HCEC 1CT (cell line): ENCODE measurements at regions not wholly inside any gene's neighbourhood (a gene's known extent, or its start where the extent isn't known, plus 50 kb on each side); places are given as distances from the start of the nearest gene placed in this dataset.
A peak's percentile ranks its signal among the peaks of the same experiment; 100 is the strongest.

Source experiments
- DNase-seq: peaks from one replicate; pipeline ENCODE4 v3.0.0-alpha.2; 2017

DNA sequence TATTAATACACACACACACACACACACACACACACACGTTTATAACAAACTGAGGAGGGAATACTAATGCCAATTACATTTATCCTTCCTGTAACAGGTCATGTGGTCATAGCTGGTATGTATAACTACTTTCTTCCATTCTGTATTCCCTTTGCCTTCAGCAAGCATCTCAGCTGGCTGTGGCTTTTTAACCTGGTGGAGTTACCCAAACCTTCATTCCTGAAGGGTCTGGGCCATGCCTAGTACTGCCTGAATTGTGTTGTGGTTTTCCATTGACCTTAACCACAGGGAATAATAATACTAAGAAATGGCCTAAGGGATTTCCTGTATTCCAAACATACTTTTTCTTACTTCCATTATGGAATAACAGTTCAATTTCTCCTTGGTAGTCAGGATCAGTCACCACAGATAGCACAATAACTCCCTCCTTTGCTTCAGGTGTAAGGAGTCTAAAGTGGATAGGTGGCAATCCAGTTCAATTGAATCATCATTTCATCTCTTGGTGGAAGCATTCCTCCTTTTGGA lies 222.2 kb upstream of the MEF2C start:
- no peak for DNase-seq

DNA sequence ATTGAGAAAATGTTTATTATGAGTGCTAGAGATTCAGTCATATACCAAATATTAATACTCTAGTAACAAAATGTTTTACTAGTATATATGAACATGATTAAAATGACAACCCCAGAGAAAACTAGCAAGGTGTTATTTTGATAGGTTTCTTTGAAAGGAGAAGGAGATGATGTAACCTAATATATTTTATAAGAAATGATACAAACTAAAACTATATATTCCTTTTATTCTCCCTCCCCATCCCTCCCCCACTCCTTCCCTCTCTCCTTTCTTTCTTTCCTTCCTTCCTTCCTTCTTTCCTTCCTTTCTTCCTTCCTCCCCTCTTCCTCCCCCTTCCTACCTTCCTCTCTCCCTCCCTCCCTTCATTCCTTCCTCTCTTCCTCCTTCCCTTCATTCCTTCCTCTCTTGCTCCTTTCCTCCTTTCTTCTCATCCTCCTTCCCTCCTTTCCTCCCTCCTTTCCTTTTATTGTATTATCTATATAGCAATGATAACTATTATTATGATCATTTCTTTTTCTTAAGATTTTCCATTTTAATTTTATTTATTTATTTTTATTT lies 215.3 kb upstream of the MEF2C start:
- no peak for DNase-seq

DNA sequence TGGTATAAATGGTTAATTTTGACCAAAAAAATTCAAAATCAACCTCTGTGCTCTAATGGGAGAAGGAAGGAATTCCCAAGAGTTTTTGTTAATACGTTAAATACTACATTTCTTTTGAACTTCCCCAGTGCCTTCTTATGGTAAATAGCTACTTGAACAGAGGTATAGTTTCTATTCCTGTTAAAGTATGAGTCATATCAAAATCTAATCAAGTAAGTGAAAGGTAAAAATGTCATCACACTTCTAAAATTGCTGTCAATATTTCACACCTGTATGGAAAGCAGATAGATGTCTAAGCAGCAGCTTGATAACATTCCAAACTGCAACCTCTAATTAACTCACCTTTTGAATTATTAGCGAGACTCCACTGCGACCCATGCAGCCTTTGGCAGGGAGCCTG lies 214.1 kb upstream of the MEF2C start:
- DNase-seq = no peak

- no peak for DNase-seq
Measured at GRCh38 chr5:89095341-89095740, 212.4 kb upstream of the MEF2C start.

DNA sequence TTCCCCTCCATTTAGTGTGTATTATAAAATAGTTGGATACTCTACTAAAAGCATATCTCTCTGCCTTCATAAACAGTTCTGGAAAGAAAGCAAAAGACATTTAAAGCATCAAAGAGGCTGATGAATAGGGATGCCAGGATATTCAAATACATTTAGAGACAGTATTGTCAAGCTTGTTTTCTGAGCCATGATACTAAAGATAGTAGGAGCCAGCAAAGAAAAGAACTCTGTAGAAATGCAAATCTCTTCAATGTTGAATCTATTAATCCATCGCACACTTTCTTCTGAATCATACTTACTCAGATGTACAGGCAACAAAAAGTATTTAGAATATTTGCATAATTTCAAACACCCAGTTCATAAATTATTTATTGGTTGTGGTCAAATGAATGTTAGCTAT lies 207.1 kb upstream of the MEF2C start:
- DNase-seq = no peak

DNA sequence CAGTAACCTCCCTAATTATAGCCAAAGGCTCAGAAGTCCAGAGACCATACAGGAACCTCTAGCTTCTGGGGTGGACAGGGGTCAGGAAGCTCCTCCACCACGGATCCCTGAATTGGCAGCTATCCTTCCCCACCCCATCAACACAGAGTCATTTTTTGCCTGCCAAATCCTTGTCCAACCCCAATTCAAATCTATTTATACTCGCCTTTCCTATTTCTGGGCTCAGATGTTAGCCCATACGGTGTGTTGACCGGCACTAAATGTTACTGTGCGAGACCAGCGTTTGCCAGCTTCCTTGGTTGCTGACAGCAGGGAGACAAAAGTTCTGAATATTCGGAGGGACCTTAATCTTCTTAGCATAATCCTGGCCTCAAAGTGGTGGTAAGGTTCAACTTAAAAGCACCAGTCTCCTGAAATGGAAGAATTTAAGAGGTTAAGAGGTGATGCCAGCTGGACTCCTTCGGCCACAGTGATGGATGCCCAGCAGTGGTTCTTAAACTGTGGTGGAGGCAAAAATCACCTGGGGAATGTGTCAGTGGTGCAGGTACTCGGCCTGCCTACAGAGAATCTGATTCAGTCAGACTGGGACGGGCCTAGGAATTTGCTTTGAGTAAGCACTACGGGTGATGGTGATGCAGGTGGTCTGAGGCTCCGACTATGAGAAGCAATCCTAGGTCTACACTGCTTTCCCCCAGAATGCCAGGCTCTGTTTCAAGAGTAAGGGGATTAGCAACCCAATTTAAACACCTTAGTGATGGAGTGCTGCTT lies 204.8 kb upstream of the MEF2C start:
- no peak for DNase-seq

GRCh38 chr5:89087128-89087527 lies 204.1 kb upstream of the MEF2C start:
- no peak for DNase-seq

DNA sequence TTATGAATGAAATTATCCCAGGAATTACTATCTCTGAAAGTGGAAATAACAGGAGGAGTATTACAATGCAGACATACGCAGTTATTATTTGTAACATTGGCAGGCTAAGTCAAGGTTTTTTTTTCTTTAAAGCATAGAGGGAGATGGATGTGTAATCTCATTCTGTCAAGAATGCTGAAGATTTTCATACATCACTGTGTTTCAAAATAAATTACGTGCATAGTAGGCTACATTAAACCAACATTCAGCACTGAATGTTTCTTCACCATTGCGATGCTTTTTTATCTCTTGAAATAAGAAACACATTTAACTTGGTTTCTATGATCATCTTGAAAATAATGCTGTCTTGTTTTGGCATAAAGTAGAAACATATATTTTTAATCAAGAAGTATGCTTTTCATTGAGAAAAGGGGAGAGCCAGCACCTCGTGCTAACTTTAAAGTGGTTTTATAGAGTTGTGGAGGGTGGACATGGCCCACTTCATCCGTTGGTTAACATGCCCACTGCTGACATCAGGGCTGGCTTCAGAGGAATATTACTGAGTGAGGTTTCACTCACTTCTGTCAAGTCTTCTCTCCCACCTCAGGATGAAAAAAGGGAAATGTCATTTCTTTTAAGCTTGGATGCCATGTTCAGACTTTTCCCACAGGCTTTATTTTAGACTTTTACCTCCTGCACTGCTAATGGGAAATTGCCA lies 203.6 kb upstream of the MEF2C start:
- no peak for DNase-seq

DNA sequence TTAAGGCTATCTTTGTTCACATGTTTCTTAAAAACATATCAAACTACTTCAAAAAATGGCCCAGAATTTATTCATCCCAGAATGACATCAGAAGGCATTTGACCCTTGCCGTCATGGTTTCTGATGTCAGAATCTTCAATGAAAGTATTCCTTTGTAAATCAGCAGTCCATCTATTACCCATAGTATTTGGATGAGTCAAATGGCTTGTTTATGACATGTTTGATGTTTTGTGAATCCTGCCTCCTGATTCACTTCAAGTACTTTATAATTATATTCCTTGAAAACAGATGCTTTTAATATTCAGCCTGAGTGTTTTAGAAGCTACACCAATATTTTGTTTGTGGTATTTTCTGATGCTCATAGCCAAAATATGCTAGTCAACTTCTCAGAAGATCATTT lies 200.8 kb upstream of the MEF2C start:
- peak; percentile 91 for DNase-seq

- DNase-seq = no peak
Measured at GRCh38 chr5:89081360-89081759, 198.4 kb upstream of the MEF2C start.

DNA sequence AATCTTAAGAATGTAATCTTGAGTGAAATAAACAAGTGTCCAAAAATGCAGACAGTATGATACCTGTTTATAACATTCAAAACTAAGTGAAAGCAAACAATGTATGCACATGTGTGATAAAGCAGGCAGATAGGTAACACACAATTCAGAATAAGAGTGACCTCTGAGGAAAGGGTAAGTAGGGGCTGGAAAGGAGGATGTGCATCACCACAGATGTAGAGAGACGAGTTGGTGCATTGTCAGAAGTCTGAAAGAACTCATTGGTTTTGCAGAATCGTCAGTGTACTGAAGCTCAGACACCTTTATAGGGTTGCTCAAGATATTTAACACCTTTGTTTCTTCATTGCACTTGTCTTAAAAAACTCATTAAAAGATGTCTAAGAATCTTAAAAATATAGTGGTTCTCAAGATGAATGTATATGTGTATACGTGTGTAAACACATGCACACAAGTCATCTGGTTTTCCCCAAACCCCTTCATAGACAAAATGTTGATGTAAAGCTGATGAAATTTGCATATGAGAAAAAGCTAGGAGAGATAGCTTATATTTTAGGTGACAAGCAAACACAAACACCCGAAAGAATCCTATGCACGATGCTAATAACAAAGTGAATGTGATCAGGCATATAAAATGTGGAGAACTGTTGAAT lies 197.6 kb upstream of the MEF2C start:
- no peak for DNase-seq

- DNase-seq = no peak
Measured at GRCh38 chr5:89072842-89073672, 190.1 kb upstream of the MEF2C start.

DNA sequence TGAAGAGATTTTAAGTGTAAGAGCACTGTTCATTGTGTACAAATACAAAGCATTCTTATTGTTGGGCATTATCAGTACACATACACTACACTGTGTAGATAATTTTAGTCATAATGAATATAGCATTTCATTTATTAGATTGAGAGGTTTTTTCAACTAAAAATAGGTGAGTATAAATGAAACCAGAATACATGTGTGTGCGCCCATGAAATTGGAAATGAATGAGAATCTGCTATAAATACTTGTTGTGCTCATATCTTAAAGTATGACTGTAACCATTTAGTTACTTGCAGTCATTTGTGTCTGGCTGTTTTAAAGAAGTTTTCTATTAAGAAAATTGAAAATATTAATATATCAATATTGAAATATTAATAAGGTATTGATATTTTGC lies 189.0 kb upstream of the MEF2C start:
- DNase-seq = no peak

GRCh38 chr5:89071101-89071940 lies 188.3 kb upstream of the MEF2C start:
- no peak for DNase-seq

DNA sequence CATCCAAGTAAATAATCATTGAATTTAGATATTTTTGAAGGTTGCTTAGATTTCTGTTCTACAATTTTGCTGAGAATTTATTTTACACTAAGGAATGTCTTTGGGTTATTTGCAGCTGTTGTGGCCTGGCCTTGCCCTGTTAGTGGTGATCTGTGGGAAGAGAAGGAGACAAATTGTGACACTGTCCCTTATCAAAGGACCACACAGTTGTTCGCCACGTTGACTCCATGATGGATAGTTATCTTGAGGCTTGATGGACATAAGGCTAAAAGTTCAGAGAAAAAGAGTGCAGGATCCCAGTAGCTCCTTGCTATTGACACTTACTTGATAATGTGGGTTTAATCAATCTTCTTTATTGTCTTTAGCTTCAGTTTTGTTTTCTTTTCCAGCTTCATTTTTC lies 186.6 kb upstream of the MEF2C start:
- DNase-seq = no peak

- no peak for DNase-seq
Measured at GRCh38 chr5:89067362-89067761, 184.4 kb upstream of the MEF2C start.

DNA sequence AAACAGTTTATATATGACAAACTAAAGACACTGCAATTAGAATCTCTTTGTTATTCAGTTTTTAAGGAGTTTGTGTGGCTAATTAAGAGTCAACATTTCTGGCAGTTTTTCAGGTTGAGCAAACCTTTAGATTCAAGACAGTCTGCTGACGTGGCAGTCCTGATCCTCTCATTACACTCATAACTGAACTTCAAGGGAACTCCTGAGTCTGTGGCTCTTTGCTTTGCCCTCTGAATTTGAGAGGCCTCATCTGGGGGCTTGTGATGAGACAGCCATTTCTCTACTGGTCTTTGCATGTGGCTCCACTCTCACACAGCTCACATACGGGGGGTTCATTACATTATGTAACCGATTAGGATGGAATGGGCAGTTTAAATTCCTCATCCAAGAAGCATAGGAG lies 182.9 kb upstream of the MEF2C start:
- no peak for DNase-seq

DNA sequence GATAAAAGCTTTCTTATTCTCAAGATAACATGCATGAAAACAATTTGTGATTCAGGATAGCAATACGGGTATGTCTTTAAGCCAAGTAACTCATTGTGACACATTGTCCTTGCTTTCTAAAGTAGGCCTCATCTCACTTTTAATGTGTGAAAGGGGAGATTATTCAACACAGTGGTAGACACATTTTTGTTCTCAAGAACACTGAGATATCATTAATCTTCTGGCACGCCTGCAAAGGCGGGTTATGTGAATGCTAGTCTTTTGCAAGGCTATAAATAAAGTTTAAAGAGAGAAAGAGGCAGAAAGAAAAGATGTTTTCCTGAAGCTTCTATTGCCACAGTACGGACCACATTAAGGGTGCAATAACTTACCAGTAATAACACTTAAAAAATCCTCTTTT lies 181.8 kb upstream of the MEF2C start:
- no peak for DNase-seq

- no peak for DNase-seq
Measured at GRCh38 chr5:89064054-89064453, 181.1 kb upstream of the MEF2C start.

DNA sequence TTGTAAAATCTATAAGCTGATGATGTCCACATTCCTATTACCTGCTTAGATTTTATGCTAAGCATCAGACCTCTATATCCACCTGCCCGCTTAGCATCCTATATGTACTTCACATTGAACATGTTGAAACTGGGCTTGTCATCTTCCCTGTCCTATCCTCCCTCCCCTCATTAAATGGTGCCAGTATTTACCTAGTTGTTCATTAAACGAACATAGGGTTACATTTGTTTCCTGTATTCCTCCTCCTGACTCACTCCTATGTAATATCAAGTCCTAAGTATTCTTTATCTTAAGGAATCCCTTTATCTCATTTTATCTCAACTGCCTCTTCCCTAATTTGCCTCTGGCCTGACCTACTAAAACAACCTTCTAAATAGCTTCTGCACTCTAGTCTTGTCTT lies 177.8 kb upstream of the MEF2C start:
- DNase-seq = no peak

GRCh38 chr5:89059274-89059673 lies 176.3 kb upstream of the MEF2C start:
- no peak for DNase-seq

- DNase-seq = no peak
Measured at GRCh38 chr5:89055695-89056085, 172.7 kb upstream of the MEF2C start.
